ENCODE measurements at regions not wholly inside any gene's neighbourhood (a gene's known extent, or its start where the extent isn't known, plus 50 kb on each side); places are given as distances from the start of the nearest gene placed in this dataset.
"Not testable (repeated sequence)": the region's sequence is repeated elsewhere in the genome, so short reads cannot be mapped to it uniquely, and the experiment has no call there.

DNA sequence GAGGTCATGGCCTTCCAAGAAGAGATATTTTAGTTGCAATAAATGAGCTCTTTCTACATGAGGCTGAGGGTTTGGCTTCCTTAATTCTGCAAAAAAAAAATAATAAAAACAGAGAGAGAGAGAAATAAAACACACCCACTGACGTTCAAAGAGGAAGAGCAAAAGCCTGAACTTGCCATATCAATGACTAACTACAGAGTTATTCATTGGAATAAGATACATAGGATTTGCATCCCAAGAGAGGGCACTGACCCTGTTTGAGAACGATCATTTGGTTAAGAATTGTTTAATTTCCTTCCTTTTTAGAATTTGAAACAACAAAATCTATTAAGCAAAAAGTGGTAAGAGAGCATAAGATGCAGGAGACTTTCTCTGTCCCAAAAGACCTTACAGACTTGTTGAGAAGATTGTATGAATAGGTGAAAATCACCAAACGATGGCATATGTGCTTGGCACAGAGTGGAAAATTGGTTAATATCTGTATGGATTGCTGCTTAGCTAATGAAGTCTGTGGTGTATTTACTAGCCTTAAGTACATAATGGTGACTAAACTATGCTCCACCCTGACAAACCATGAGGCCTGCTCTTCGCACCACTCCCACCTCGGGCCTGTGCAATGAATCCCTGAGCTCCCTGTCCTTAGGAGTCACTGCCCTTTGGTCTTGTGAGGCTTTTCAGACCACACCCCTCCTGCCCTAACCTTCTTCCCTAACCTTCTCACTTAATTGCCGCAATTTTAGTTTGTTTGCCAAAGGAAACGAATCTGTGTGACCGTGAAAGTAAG, 479.0 kb downstream of the TUBA3C start:
- H3K27ac Mint-ChIP-seq; H3K4me1 Mint-ChIP-seq (ENCODE audit: low read depth); H3K27me3 Mint-ChIP-seq; H3K4me3 Mint-ChIP-seq; H3K36me3 Mint-ChIP-seq (ENCODE audit: low read depth); intact Hi-C loops (cut with micrococcal nuclease): not testable (repeated sequence)
- peaks cover 18% of the 10 kb centered on the region for H3K9me3 Mint-ChIP-seq

DNA sequence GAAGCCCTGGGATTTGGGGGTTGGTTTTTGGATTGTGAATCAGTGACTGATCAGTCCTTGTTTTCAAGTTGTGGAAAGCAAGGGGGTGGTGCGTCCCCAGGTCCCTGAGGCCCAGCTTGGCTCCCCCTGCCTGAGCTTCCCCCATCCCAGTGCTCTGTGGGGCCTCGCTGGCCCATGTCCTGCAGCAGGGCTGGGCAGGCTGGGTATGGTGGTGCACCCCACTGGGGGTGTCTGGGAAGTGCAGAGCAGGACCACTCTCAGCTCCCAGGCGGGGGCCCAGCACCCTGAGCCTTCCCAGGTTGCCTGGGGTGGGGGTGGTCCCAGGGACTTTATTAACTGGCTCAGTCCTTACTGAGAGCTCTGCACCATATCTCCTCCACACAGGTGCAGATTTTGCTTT, 483.3 kb downstream of the TUBA3C start:
- H3K36me3 Mint-ChIP-seq (ENCODE audit: low read depth); H3K4me1 Mint-ChIP-seq (ENCODE audit: low read depth); H3K27ac Mint-ChIP-seq; intact Hi-C loops (cut with micrococcal nuclease); H3K4me3 Mint-ChIP-seq; H3K27me3 Mint-ChIP-seq: not testable (repeated sequence)
- peaks cover 14% of the 10 kb centered on the region for H3K9me3 Mint-ChIP-seq

DNA sequence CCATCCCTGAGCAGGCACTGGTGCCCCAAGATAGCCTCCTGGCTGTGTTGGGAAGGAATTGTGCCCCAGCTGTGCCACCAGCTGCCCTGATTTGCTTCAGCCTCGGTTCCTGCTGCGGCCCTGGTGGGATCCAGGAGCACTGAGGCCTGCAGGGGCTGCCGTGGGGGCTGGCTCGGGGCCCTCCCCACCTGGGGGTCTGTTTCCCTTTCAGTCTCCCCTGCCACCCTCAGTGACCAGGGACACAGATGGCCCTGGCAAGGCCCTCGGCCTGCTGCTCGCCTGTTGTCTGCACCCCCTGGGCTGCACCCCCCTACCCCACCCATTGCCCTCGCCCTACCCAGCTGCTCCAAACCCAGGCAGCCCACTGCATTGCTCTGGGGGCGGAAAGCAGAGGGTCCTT, 483.8 kb downstream of the TUBA3C start:
- intact Hi-C loops (cut with micrococcal nuclease); H3K27ac Mint-ChIP-seq; H3K4me1 Mint-ChIP-seq (ENCODE audit: low read depth); H3K9me3 Mint-ChIP-seq; H3K4me3 Mint-ChIP-seq; H3K36me3 Mint-ChIP-seq (ENCODE audit: low read depth); H3K27me3 Mint-ChIP-seq: not testable (repeated sequence)

DNA sequence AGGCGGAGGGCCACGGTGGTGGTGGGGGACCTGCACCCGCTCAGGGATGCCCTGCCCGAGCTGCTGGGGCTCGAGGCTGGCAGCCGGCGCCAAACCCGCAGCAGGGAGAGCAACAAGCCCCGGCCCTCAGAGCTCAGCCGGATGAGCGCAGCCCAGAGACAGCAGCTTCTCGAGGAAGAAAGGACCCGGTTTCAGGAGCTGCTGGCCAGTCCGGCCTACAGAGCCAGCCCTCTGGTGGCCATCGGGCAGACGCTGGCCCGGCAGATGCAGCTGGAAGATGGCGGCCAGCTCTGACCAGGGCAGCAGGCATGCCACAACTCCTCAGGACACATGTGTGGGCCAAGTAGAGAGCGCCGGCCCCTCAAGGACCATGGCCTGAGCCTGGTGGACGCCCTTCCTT, 484.4 kb downstream of the TUBA3C start:
- intact Hi-C loops (cut with micrococcal nuclease); H3K36me3 Mint-ChIP-seq (ENCODE audit: low read depth); H3K27me3 Mint-ChIP-seq; H3K27ac Mint-ChIP-seq; H3K4me3 Mint-ChIP-seq; H3K4me1 Mint-ChIP-seq (ENCODE audit: low read depth); H3K9me3 Mint-ChIP-seq: not testable (repeated sequence)

DNA sequence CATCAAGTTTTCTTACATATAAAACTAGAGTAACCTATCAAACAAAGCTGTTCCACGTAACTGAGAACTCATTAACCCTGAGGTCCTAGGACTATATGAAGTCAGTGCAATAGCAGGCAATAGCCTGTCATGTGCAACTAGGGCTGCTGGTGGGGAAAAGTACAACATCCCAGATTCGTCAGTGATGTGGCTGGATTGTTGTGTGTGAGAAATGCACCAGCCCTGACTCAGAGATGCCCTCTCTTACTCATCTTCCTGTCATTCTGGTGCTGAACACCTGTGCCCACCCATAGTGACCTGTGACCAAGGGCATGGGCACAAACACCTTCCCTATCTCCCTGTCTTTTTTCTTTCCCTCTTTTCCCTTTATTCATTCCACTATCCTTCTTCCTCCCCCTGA, 504.2 kb downstream of the TUBA3C start:
- H3K4me3 Mint-ChIP-seq; intact Hi-C loops (cut with micrococcal nuclease); H3K27me3 Mint-ChIP-seq; H3K27ac Mint-ChIP-seq; H3K36me3 Mint-ChIP-seq (ENCODE audit: low read depth); H3K4me1 Mint-ChIP-seq (ENCODE audit: low read depth): not testable (repeated sequence)
- peaks cover 16% of the 10 kb centered on the region for H3K9me3 Mint-ChIP-seq

DNA sequence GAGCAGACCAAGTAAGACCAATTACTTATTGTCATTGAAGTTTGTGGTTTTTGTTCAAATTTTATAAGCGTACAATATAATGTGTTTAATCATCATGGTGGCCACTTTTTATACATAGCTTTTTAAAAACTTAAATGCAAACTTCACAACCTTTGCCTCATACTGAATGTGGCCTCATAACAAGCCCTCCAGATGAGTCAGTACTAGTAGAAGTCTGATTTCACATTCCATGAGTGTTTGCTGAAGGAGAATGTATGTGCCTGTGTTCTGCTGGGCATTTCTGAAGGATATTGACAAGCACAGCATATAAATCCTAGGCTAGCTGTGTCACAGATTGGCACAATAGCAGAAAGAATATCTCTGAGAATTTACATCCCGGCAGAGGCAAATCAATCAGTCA, 506.4 kb downstream of the TUBA3C start:
- H3K4me1 Mint-ChIP-seq (ENCODE audit: low read depth); intact Hi-C loops (cut with micrococcal nuclease): not testable (repeated sequence)
- H3K9me3 Mint-ChIP-seq = peaks cover 16% of the 10 kb centered on the region

DNA sequence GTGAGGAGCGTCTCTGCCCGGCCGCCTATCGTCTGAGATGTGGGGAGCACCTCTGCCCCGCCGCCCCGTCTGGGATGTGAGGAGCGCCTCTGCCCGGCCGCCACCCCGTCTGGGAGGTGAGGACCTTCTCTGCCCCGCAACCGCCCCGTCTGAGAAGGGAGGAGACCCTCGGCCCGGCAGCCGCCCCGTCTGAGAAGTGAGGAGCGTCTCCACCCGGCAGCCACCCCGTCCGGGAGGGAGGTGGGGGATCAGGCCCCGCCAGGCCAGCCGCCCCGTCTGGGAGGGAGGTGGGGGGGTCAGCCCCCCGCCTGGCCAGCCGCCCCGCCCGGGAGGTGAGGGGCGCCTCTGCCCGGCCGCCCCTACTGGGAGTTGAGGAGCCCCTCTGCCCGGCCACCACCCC, 507.8 kb downstream of the TUBA3C start:
- H3K36me3 Mint-ChIP-seq (ENCODE audit: low read depth); H3K4me1 Mint-ChIP-seq (ENCODE audit: low read depth); H3K4me3 Mint-ChIP-seq; intact Hi-C loops (cut with micrococcal nuclease); H3K27me3 Mint-ChIP-seq; H3K27ac Mint-ChIP-seq: not testable (repeated sequence)
- H3K9me3 Mint-ChIP-seq = peaks cover 16% of the 10 kb centered on the region

More for the DNA sequence above, 506.4 kb downstream of the TUBA3C start:
- H3K27me3 Mint-ChIP-seq; H3K4me3 Mint-ChIP-seq; H3K27ac Mint-ChIP-seq; H3K36me3 Mint-ChIP-seq (ENCODE audit: low read depth): not testable (repeated sequence)

DNA sequence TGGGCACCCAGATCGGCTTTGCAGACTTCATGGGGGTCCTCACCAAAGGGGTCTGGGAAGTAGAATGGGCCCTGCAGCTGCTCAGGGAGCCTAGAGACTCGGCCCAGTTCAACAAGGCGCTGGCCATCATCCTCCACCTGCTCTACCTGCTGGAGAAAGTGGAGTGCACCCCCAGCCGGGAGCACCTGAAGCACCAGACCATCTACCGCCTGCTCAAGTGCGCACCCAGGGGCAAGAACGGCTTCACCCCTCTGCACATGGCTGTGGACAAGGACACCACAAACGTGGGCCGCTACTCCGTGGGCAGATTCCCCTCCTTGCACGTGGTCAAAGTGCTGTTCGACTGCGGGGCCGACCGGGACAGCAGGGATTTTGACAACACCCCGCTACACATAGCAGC, 515.0 kb downstream of the TUBA3C start:
- H3K27ac Mint-ChIP-seq; H3K4me1 Mint-ChIP-seq (ENCODE audit: low read depth); H3K9me3 Mint-ChIP-seq; H3K36me3 Mint-ChIP-seq (ENCODE audit: low read depth); H3K4me3 Mint-ChIP-seq; intact Hi-C loops (cut with micrococcal nuclease); H3K27me3 Mint-ChIP-seq: not testable (repeated sequence)

DNA sequence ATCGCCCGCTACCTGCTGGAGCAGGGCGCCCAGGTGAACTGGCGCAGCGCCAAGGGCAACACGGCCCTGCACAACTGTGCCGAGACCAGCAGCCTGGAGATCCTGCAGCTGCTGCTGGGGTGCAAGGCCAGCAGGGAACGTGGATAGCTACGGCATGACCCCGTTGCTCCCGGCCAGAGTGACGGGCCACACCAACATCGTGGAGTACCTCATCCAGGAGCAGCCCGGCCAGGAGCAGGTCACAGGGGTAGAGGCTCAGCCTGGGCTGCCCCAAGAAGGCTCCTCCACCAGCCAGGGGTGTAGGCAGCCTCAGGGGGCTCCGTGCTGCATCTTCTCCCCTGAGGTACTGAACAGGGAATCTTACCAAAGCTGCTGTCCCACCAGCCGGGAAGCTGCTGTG, 515.9 kb downstream of the TUBA3C start:
- H3K4me3 Mint-ChIP-seq; H3K36me3 Mint-ChIP-seq (ENCODE audit: low read depth); H3K9me3 Mint-ChIP-seq; intact Hi-C loops (cut with micrococcal nuclease); H3K27ac Mint-ChIP-seq; H3K4me1 Mint-ChIP-seq (ENCODE audit: low read depth); H3K27me3 Mint-ChIP-seq: not testable (repeated sequence)

DNA sequence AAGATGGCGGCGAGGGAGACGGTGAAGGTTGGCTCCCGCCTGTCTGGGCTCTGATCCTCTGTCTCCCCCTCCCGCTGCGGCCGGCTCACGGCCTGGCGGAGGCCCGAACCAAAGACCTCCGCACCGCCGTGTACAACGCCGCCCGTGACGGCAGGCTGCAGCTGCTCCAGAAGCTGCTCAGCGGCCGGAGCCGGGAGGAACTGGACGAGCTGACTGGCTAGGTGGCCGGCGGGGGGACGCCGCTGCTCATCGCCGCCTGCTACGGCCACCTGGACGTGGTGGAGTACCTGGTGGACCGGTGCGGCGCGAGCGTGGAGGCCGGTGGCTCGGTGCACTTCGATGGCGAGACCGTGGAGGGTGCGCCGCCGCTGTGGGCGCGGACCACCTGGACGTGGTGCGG, 516.5 kb downstream of the TUBA3C start:
- intact Hi-C loops (cut with micrococcal nuclease); H3K27ac Mint-ChIP-seq; H3K9me3 Mint-ChIP-seq; H3K4me1 Mint-ChIP-seq (ENCODE audit: low read depth); H3K36me3 Mint-ChIP-seq (ENCODE audit: low read depth); H3K4me3 Mint-ChIP-seq; H3K27me3 Mint-ChIP-seq: not testable (repeated sequence)

DNA sequence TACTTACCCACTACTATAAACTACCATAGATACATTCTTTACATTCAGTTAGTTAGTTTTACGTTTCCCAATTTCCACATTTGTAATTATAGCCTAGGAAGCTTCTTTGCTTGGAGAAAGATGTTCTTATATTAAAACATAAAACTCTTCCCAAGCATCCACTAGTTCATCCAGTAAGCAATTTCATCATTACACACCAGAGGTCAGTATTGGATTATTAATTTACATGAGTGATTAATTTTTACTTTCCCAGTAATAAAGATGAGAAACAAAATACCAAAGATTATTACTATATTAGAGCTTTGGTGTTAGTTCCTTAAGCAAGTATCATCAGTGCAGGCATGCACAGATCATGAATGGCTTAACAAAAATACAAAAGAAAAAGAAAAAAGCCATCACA, 518.4 kb downstream of the TUBA3C start:
- intact Hi-C loops (cut with micrococcal nuclease); H3K27ac Mint-ChIP-seq; H3K9me3 Mint-ChIP-seq; H3K4me1 Mint-ChIP-seq (ENCODE audit: low read depth); H3K36me3 Mint-ChIP-seq (ENCODE audit: low read depth); H3K4me3 Mint-ChIP-seq; H3K27me3 Mint-ChIP-seq: not testable (repeated sequence)

DNA sequence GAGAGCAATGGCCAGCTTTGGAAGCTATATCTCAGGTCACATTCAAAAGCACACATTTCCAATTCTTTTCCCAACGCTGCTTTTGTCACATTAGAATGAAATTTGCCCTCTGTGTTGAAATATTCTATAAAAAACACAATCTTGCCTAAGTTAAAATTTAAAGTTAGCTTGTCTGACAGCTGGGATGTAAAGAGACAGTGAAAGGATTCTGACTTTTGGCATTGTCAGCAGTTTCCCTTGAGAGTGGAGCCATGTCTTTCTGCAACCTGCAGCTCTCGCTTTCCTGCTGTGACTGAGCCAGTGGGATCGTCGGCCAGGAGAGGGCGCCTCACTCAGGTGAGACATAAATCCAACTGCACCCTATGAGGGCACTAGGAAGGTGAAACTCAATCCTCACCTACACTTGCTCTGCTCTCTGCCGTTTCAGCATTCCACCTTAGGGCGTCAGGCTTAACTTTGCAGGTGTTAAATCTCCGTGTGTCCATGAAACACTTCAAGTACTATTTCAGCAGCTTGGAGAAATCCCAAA, 537.9 kb downstream of the TUBA3C start:
- H3K4me1 Mint-ChIP-seq (ENCODE audit: low read depth); H3K9me3 Mint-ChIP-seq; H3K27me3 Mint-ChIP-seq; H3K4me3 Mint-ChIP-seq; H3K27ac Mint-ChIP-seq; intact Hi-C loops (cut with micrococcal nuclease); H3K36me3 Mint-ChIP-seq (ENCODE audit: low read depth): not testable (repeated sequence)

DNA sequence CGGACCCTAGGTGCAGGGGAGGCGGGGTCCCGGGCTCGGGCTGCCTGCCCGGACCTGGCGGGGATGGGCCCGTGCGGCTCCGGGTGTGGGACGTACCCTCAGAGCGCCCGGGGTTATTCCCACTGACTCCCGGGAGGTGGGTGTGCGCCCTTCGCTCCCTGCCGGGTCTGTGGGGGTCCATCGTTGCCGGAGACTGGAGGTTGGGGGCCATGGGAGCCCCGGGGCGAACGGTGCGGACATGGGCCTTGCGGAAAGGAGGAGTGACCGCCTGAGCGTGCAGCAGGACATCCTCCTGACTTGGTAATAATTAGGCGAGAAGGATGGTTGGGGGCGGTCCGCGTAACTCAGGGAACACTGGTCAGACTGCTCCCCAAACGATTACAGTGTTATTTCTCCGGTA, 552.7 kb downstream of the TUBA3C start:
- intact Hi-C loops (cut with micrococcal nuclease); H3K4me1 Mint-ChIP-seq (ENCODE audit: low read depth); H3K36me3 Mint-ChIP-seq (ENCODE audit: low read depth); H3K27me3 Mint-ChIP-seq; H3K27ac Mint-ChIP-seq; H3K4me3 Mint-ChIP-seq: not testable (repeated sequence)
- H3K9me3 Mint-ChIP-seq = peaks cover 61% of the 10 kb centered on the region

DNA sequence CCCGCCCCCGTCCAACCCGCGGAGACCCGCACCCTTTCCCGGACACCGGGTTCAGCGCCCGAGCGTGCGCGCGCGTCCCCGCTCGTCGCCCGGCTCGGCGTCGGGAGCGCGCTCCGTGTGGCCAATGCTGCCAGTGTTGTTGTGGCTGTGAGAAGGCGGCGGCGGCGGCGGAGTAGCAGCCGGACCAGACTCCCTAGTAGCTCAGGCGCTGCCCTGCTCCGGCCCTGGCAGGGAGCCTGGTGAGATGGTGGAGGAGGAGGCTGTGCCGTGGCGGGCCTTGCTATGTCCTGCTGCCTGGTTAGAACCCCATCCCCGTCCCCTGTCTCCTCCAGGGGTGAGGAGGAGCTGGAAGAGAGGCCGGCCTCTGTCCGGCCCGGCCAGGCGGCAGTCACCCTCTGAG, 553.2 kb downstream of the TUBA3C start:
- Mint-ChIP-seq H3K9me3 (peaks cover 56% of the 10 kb centered on the region), H3K4me3 (no peak overlapping the region), H3K27me3 (no peaks in the 10 kb centered on the region), H3K27ac (no peak overlapping the region), H3K4me1 (ENCODE audit: low read depth) (no peaks in the 10 kb centered on the region), H3K36me3 (ENCODE audit: low read depth) (no peaks in the 10 kb centered on the region)
- intact Hi-C loops (cut with micrococcal nuclease) = no loop called here

DNA sequence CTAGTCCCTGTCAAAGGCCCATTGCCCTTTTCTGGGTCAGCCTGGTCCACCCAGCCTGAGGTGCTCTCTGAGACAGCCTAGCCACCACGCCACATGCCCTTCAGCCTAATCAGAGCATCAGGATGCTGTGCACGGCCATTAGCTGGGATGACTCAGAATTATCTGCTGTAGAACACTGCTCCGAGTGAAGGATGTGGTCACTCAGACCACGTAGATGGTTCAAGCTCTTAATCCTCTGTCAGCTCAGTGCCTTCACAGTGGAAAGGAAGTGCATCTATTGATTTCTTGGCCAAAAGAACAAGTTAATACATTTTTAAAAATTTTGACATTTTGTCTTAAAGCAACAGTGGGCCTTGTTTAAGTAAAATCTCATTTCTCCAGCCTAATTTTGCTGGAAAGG, 557.6 kb downstream of the TUBA3C start:
- intact Hi-C loops (cut with micrococcal nuclease); H3K27ac Mint-ChIP-seq; H3K4me1 Mint-ChIP-seq (ENCODE audit: low read depth); H3K36me3 Mint-ChIP-seq (ENCODE audit: low read depth); H3K27me3 Mint-ChIP-seq; H3K4me3 Mint-ChIP-seq: not testable (repeated sequence)
- peaks cover 34% of the 10 kb centered on the region for H3K9me3 Mint-ChIP-seq
